Loucy (cell line): ENCODE measurements at regions not wholly inside any gene's neighbourhood (a gene's known extent, or its start where the extent isn't known, plus 50 kb on each side); places are given as distances from the start of the nearest gene placed in this dataset.

ENCODE experiments used
- EZH2phosphoT487 ChIP-seq: fragments of 200-600 bp; IDR thresholded peaks from 2 replicates; pipeline ENCODE4 v1.6.1; 2018; ENCODE audit warnings: antibody characterized with exemption, mild to moderate bottlenecking, moderate library complexity, borderline replicate concordance
- TF ChIP-seq, protein P1 (sequence below): fragments of 200-600 bp; sonication (generic); conservative IDR thresholded peaks from 2 replicates; pipeline ENCODE4 v1.5.1; 2014; ENCODE audit warnings: mild to moderate bottlenecking, antibody characterized with exemption, low read length

DNA sequence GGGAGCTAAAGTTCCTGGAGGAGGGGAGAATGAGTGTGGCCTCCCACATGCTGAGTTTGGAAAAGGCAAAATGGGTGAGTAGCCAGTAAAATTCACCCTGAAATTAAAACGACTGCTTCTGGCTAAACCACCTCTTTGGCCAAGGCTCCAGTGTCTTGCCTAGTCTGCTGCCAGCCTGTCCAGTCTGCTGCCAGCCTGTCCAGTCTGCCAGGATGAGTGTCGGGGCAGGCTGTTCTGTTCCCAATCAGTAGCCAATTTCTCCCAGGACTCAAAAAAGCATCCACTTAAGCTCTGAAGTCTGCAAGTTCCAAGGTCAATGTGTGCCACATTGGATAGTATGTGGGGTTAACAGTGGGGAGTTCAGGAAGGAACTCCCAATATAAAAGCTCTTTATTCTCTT is 134.6 kb upstream of the KLHL29 start:
- TF ChIP-seq, protein P1, sequence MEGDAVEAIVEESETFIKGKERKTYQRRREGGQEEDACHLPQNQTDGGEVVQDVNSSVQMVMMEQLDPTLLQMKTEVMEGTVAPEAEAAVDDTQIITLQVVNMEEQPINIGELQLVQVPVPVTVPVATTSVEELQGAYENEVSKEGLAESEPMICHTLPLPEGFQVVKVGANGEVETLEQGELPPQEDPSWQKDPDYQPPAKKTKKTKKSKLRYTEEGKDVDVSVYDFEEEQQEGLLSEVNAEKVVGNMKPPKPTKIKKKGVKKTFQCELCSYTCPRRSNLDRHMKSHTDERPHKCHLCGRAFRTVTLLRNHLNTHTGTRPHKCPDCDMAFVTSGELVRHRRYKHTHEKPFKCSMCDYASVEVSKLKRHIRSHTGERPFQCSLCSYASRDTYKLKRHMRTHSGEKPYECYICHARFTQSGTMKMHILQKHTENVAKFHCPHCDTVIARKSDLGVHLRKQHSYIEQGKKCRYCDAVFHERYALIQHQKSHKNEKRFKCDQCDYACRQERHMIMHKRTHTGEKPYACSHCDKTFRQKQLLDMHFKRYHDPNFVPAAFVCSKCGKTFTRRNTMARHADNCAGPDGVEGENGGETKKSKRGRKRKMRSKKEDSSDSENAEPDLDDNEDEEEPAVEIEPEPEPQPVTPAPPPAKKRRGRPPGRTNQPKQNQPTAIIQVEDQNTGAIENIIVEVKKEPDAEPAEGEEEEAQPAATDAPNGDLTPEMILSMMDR, result no peak
- no peak for TF ChIP-seq EZH2phosphoT487
